ENCODE measurements at regions not wholly inside any gene's neighbourhood (a gene's known extent, or its start where the extent isn't known, plus 50 kb on each side); places are given as distances from the start of the nearest gene placed in this dataset.

DNA sequence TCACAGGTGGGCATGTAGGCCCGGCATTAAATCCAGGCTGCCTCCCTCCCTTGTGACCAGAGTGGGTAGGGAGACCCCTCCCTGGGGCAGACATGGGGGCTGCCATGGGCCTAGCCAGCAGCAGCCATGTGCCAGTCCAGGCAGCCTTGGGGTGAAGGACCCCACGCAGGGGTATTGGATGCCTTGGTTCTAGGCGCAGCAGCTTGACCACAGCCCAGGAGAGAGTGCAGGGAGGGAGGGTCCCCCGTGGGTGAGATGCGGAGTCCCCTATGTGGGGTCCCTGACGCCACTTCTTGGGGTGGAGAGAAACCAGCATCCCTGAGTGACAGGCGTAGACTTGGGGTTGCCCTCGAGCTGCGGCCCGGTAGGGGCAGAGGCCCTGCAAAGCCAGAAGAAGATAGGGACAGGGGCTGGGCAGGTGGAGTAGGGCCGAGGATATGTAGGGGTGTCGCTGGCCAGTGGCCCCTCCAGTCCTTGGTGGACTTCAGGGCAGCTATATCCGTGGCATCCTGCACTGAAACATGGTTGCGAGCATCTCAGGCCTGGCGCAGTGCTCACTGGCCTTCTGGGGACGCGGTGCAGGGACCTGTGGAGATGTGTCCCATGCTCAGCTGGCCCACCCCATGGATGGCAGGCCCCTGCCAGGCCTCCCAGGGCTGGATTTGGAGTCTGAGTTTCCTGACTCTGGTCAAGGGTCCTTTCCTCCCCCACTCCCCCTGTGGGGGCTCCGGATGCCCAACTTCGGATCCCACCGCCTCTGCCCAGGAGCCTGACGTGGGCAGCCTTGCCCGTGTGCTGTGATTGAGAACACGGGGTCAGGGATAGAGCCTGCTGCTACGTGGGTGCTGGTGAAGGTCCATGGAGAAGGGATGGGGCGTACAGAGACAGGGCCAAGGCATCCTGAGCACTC, 1179.8 kb downstream of the BRD1 start:
- TF ChIP-seq GATA3 (IDR thresholded peaks at IDR 0.05; ENCODE audit: low read depth, low read length), result no peak

- TF ChIP-seq GATA2 (IDR thresholded peaks at IDR 0.05; ENCODE audit: low read depth, low read length), result no peak
- TF ChIP-seq GATA3 (IDR thresholded peaks at IDR 0.05; ENCODE audit: low read depth, low read length), result no peak
These were observed 1180.6 kb downstream of the BRD1 start for GRCh38 chr22:48647051-48647450.

DNA sequence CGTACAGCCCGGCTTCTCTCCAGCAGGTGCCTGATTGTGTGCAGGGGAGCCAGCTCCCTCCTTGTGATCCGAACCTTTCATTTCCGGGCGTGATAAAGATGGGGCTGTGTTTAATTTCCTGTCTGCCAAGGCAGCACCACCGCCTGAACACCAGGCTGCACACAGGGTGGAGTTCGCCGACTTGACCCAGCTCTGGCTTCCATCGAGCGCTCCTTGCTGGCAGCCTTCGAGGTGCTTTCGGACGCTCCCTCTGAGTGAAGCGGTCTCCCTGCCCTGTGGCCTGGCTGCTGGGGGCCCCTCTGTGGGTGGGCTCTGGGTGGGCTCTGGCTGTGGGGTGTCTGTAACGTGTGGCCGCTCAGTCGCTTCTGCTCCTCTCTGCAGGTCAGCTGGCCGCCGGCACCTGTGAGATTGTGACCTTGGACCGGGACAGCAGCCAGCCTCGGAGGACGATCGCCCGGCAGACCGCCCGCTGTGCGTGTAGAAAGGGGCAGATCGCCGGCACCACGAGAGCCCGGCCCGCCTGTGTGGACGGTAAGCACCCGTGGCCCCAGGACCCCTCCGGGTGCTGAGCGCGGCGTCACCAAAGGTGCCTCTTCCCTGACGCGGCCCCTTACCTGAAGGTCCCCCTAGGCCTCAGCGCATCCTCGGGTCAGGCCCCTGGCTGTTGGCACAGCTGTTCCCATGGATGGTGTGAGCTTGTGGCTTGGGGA, 1181.3 kb downstream of the BRD1 start:
- no peak for TF ChIP-seq GATA3 (IDR thresholded peaks at IDR 0.05; ENCODE audit: low read depth, low read length)
- no peak for TF ChIP-seq GATA2 (IDR thresholded peaks at IDR 0.05; ENCODE audit: low read depth, low read length)

DNA sequence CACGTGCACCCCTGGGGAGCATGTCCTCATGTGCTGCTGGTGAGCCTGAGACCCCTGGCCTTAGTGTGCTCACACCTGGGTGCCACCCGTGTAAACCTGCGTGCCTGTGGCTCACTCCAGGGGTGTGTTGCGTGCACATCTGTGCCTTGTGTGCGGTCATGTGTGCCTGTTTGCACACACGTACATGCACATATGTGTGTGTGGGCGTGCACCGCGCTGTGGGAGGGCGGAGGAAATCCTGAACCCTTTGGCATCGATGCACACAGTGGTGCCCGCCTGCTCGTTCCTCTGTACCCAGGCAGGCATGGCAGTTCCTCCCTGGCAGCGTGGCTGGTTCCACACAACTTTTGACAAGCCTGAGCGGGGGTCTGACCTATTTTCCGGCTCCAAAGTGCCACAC, 1181.9 kb downstream of the BRD1 start:
- TF ChIP-seq GATA3 (IDR thresholded peaks at IDR 0.05; ENCODE audit: low read depth, low read length) (no peak), GATA2 (IDR thresholded peaks at IDR 0.05; ENCODE audit: low read depth, low read length) (no peak)

DNA sequence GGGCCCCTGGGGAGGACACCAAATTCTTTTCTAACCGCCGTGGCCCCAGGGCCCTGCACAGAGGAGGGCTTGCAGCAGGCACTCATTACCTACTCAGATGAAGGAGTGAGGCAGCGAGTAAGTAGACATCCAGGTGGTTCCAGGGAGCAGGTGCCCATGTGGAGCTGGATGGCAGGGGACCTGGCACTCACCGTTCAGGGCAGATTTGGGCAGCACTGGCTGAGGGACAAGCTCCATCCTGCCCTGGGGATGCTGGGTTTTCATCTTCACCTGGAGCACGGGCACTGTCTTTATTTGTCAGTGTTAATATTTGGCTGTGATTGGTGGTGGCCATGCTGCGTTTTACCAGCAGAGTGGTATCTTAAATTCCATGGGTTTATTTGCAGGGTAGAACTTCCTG, 1182.7 kb downstream of the BRD1 start:
- TF ChIP-seq GATA2 (IDR thresholded peaks at IDR 0.05; ENCODE audit: low read depth, low read length) (no peak), GATA3 (IDR thresholded peaks at IDR 0.05; ENCODE audit: low read depth, low read length) (no peak)

DNA sequence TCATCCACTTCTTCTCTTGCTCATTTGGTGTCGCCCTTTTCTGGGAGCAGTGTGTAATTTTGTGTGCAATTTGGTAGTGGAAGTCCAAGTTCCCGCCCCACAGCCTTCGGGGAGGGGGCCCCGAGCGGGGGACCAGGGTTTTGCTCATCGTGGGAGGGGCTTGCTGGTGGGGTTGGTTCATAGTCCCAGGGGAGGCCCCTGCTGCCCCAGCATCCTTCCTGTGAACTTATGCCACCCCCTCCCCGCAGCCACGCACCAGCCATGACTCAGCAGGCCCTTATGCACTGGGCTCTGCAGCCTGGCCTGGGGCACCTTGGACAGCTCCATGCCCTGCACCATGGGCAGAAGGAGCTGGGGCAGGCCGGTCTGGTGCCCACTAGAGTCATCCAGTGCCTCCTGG, 1183.6 kb downstream of the BRD1 start:
- TF ChIP-seq GATA3 (IDR thresholded peaks at IDR 0.05; ENCODE audit: low read depth, low read length), result no peak
- TF ChIP-seq GATA2 (IDR thresholded peaks at IDR 0.05; ENCODE audit: low read depth, low read length), result no peak

GRCh38 chr22:48643066-48643731, 1184.5 kb downstream of the BRD1 start:
- TF ChIP-seq GATA3 (IDR thresholded peaks at IDR 0.05; ENCODE audit: low read depth, low read length) (no peak), GATA2 (IDR thresholded peaks at IDR 0.05; ENCODE audit: low read depth, low read length) (no peak)

GRCh38 chr22:48642550-48642949, 1185.1 kb downstream of the BRD1 start:
- TF ChIP-seq GATA3 (IDR thresholded peaks at IDR 0.05; ENCODE audit: low read depth, low read length) (no peak), GATA2 (IDR thresholded peaks at IDR 0.05; ENCODE audit: low read depth, low read length) (no peak)

DNA sequence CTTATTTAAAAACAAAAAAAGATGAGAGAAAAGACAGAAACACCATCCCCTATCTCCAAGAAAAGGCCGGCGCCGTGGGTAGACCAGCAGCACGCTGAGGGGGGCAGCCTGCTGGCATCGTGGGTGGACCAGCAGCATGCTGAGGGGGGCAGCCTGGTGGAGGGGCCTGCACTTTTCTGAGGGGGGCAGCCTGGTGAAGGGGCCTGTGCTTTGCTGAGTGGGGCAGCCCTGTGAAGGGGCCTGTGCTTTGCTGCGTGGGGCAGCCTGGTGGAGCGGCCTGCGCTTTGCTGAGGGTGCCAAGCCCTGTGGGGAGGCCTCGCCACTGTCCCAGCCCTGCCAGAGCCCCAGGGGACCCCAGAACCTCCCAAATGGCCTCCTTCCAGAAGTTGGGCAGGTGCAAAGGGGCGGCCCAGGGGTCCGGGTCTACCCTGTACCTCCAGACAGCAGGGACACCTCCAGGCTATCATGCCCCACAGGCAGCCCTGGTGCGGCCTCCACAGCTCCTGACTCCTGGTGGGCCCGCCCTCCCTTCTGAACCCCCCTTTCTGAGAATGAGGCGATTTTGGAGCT, 1185.7 kb downstream of the BRD1 start:
- TF ChIP-seq GATA2 (IDR thresholded peaks at IDR 0.05; ENCODE audit: low read depth, low read length) (no peak), GATA3 (IDR thresholded peaks at IDR 0.05; ENCODE audit: low read depth, low read length) (no peak)

- TF ChIP-seq GATA3 (IDR thresholded peaks at IDR 0.05; ENCODE audit: low read depth, low read length), result no peak
- TF ChIP-seq GATA2 (IDR thresholded peaks at IDR 0.05; ENCODE audit: low read depth, low read length), result no peak
These were observed 1186.5 kb downstream of the BRD1 start for GRCh38 chr22:48640890-48641841.

- TF ChIP-seq GATA2 (IDR thresholded peaks at IDR 0.05; ENCODE audit: low read depth, low read length) (no peak), GATA3 (IDR thresholded peaks at IDR 0.05; ENCODE audit: low read depth, low read length) (no peak)
These were observed 1187.6 kb downstream of the BRD1 start for GRCh38 chr22:48639896-48640748.

GRCh38 chr22:48639021-48639795, 1188.5 kb downstream of the BRD1 start:
- TF ChIP-seq GATA3 (IDR thresholded peaks at IDR 0.05; ENCODE audit: low read depth, low read length) (no peak), GATA2 (IDR thresholded peaks at IDR 0.05; ENCODE audit: low read depth, low read length) (no peak)
